Esophagus squamous epithelium (tissue), 4 donors: ENCODE measurements at regions not wholly inside any gene's neighbourhood (a gene's known extent, or its start where the extent isn't known, plus 50 kb on each side); places are given as distances from the start of the nearest gene placed in this dataset.

ENCODE experiments used
- POLR2A ChIP-seq, 4 donors: fragments of 450-650 bp; IDR thresholded peaks; one replicate each; pipeline ENCODE4 v1.6.1; 2017; ENCODE audit warnings: antibody characterized with exemption in 4 of 4, mild to moderate bottlenecking in 4 of 4, moderate library complexity in 3 of 4
- TF ChIP-seq, protein P1 (sequence below), 6 experiments: fragments of 450-650 bp in 4 of 6; fragments of 200-600 bp in 2 of 6; sonication (generic) in 2 of 6; IDR thresholded peaks; one replicate each; pipeline ENCODE4 v1.5.1; 2016 to 2019; ENCODE audit warnings: antibody characterized with exemption in 6 of 6, mild to moderate bottlenecking in 4 of 6, moderate library complexity in 4 of 6

DNA sequence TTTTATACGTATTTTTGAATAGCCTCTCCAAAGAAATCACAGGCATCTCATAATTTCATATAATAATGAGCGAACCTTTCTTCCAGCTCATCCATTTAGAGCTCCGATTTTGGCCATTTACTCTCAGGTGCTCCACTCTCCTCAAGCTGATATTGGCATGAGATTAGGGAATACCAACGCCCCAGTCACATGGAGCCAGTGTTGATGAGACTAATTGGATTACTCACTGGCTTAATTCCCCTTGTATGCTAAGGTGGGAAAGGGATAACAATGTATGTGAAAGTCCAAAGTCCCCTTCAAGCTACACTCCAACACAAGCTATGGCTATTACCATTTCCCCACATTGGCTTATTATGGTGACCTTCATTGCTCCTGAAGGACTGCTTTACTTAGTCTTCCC, 76.6 kb upstream of the NAV3 start:
- TF ChIP-seq, protein P1, sequence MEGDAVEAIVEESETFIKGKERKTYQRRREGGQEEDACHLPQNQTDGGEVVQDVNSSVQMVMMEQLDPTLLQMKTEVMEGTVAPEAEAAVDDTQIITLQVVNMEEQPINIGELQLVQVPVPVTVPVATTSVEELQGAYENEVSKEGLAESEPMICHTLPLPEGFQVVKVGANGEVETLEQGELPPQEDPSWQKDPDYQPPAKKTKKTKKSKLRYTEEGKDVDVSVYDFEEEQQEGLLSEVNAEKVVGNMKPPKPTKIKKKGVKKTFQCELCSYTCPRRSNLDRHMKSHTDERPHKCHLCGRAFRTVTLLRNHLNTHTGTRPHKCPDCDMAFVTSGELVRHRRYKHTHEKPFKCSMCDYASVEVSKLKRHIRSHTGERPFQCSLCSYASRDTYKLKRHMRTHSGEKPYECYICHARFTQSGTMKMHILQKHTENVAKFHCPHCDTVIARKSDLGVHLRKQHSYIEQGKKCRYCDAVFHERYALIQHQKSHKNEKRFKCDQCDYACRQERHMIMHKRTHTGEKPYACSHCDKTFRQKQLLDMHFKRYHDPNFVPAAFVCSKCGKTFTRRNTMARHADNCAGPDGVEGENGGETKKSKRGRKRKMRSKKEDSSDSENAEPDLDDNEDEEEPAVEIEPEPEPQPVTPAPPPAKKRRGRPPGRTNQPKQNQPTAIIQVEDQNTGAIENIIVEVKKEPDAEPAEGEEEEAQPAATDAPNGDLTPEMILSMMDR (IDR thresholded peaks at IDR 0.05): no peak
- TF ChIP-seq POLR2A (IDR thresholded peaks at IDR 0.05): no peak
